HL-60 (cell line): ENCODE measurements at regions not wholly inside any gene's neighbourhood (a gene's known extent, or its start where the extent isn't known, plus 50 kb on each side); places are given as distances from the start of the nearest gene placed in this dataset.
A peak's percentile ranks its signal among the peaks of the same experiment; 100 is the strongest.

Experiments used
- DNase-seq, 2 experiments: peaks; one replicate each; pipeline ENCODE4 v3.0.0-alpha.2; 2010 to 2020; ENCODE audit warnings: low read depth in 1 of 2, low spot score in 1 of 2
- H3K27ac ChIP-seq: fragments of 250-450 bp; sonication (Bioruptor Pico); replicated peaks from 2 replicates; pipeline ENCODE4 v1.5.1; 2020; ENCODE audit warnings: mild to moderate bottlenecking, moderate library complexity
- H3K27me3 ChIP-seq: fragments of 250-450 bp; sonication (Bioruptor Pico); 2 replicates; pipeline ENCODE4 v1.5.1; 2021; ENCODE audit warnings: mild to moderate bottlenecking, moderate library complexity; ENCODE audit not compliant: insufficient read depth, poor library complexity, severe bottlenecking
- H3K4me3 ChIP-seq: replicated peaks from 2 replicates; pipeline ENCODE4 v1.5.1; 2011; ENCODE audit warnings: mild to moderate bottlenecking, control low read depth, low read length; ENCODE audit not compliant: insufficient read depth
- CTCF ChIP-seq: IDR thresholded peaks from one replicate; pipeline ENCODE4 v1.5.1; 2011; ENCODE audit warnings: low read length, control low read depth, inconsistent platforms; ENCODE audit not compliant: insufficient read depth
- GABPA ChIP-seq: IDR thresholded peaks from 2 replicates; pipeline ENCODE4 v1.6.1; 2012; ENCODE audit warnings: low read depth
- POLR2AphosphoS5 ChIP-seq: IDR thresholded peaks from 2 replicates; pipeline ENCODE4 v1.6.1; 2012; ENCODE audit warnings: low read depth
- REST ChIP-seq: IDR thresholded peaks from 2 replicates; pipeline ENCODE4 v1.6.1; 2012; ENCODE audit warnings: low read depth; ENCODE audit not compliant: insufficient replicate concordance
- SPI1 ChIP-seq: IDR thresholded peaks from 2 replicates; pipeline ENCODE4 v1.6.1; 2012; ENCODE audit warnings: low read depth, mild to moderate bottlenecking, borderline replicate concordance

- DNase-seq = no peak
- H3K27ac ChIP-seq = no peak overlapping the region
- TF ChIP-seq REST = no peak
- no peak for TF ChIP-seq CTCF
- TF ChIP-seq POLR2AphosphoS5 = no peak
- no peak for TF ChIP-seq SPI1
- TF ChIP-seq GABPA = no peak
Observed at GRCh38 chr11:16685914-16686313, 52.5 kb upstream of the C11orf58 start.

GRCh38 chr11:16678466-16679116 lies 59.9 kb upstream of the C11orf58 start:
- TF ChIP-seq SPI1 (no peak), GABPA (no peak), REST (no peak), CTCF (no peak), POLR2AphosphoS5 (no peak)

More at GRCh38 chr11:16685914-16686313, 52.5 kb upstream of the C11orf58 start:
- H3K27me3 ChIP-seq = peaks cover 2% of the 10 kb centered on the region
- H3K4me3 ChIP-seq = no peak overlapping the region

GRCh38 chr11:16669799-16670415 lies 68.5 kb upstream of the C11orf58 start:
- H3K27me3 ChIP-seq = no peaks in the 10 kb centered on the region
- DNase-seq = peak in 1 of 2 experiments; percentile 5
- no peak for TF ChIP-seq POLR2AphosphoS5
- TF ChIP-seq REST = no peak
- no peak for TF ChIP-seq SPI1
- no peak for TF ChIP-seq CTCF
- TF ChIP-seq GABPA = no peak
- no peak overlapping the region for H3K27ac ChIP-seq
- no peak overlapping the region for H3K4me3 ChIP-seq

More at GRCh38 chr11:16678466-16679116, 59.9 kb upstream of the C11orf58 start:
- no peak for DNase-seq
- peaks cover 5% of the 10 kb centered on the region for H3K27me3 ChIP-seq
- H3K27ac ChIP-seq = no peak overlapping the region
- H3K4me3 ChIP-seq = no peak overlapping the region
